Retinal pigment epithelial cell (primary cell): ENCODE measurements at regions not wholly inside any gene's neighbourhood (a gene's known extent, or its start where the extent isn't known, plus 50 kb on each side); places are given as distances from the start of the nearest gene placed in this dataset.

Experiments used
- DNase-seq: peaks from one replicate; pipeline ENCODE4 v3.0.0-alpha.2; 2010; ENCODE audit warnings: low read depth
- H3K4me3 ChIP-seq: 2 replicates; pipeline ENCODE4 v1.5.1; 2011; ENCODE audit warnings: mild to moderate bottlenecking, low read length, control low read depth, moderate library complexity
- CTCF ChIP-seq: conservative IDR thresholded peaks from 2 replicates; pipeline ENCODE4 v1.5.1; 2011; ENCODE audit warnings: low read depth, low read length, control low read depth, inconsistent platforms

GRCh38 chr1:229076195-229076594 is 194.7 kb upstream of the RAB4A start:
- H3K4me3 ChIP-seq = no peak overlapping the region
- no peak for DNase-seq
- no peak for TF ChIP-seq CTCF

DNA sequence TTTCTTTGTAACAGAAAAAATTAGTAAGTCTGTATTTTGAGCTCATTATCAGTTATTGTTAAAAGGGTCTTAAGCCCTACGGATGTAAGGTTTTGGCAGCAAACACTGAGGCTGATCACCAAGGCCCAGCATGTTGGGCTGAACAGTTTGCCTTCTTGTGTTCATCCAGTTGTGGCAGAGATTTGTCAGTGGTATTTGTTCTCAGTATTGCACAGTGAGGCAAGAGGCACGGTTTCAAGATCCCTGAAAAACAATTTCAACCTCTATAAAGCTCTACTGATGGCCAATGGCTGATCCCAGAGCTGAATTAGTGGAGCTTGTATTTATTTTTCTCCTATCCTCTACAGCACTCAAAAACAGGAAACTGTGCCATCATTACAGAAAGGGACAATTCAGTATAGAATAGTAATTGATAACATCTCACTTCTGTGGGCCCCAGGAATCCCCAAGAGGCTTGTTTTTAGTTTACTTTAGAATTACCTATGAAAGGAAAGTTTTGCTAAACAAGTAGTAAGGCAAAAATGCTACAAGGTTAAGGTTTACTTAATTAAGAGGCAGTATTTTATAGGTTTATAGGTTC is 191.8 kb upstream of the RAB4A start:
- H3K4me3 ChIP-seq = no peak overlapping the region
- DNase-seq = no peak
- TF ChIP-seq CTCF = no peak

DNA sequence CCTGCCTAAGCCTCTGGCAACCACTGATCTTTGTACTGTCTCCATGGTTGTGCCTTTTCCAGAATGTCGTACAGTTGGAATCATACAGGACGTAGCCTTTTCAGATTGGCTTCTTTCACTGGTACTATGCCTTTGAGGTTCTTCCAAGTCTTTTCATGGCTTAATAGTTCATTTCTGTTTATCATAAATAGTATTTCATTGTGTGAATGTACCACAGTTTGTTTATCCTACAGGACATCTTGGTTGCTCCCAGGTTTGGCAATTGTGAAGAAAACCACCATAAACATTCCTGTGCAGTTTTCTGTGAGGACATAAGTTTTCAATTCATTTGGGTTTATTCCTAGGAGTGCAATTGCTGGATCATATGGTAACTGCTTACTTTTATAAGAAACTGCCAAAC is 190.6 kb upstream of the RAB4A start:
- no peak for DNase-seq
- no peak for TF ChIP-seq CTCF

GRCh38 chr1:229085291-229085690 is 185.6 kb upstream of the RAB4A start:
- no peak for TF ChIP-seq CTCF
- no peak overlapping the region for H3K4me3 ChIP-seq
- DNase-seq = no peak

More for the DNA sequence above, 190.6 kb upstream of the RAB4A start:
- no peak overlapping the region for H3K4me3 ChIP-seq

GRCh38 chr1:229086091-229086490 is 184.8 kb upstream of the RAB4A start:
- no peak for DNase-seq
- no peak for TF ChIP-seq CTCF
- no peak overlapping the region for H3K4me3 ChIP-seq

DNA sequence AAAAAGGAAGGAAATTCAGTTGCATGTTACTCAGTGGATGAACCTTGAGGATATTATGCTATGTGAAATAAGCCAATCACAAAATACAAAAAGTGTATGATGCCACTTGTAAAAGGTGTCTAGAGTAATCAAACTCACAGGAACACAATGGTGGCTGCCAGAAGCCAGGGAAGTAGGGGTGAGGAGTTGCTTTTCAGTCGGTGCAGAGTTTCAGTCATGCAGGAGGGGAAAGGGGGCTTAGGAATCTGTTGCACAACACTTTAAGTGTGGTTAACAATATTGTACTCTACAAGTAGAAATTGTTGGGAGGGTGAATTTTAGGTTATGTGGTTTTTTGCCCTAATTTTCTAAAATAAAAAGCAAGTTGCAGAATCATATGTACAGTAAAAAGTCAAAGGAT is 184.2 kb upstream of the RAB4A start:
- no peak for DNase-seq
- TF ChIP-seq CTCF = no peak
- H3K4me3 ChIP-seq = no peak overlapping the region

- no peak for DNase-seq
- no peak for TF ChIP-seq CTCF
- H3K4me3 ChIP-seq = no peak overlapping the region
These were observed 183.6 kb upstream of the RAB4A start for GRCh38 chr1:229087339-229087738.
